Activated CD4-positive, alpha-beta memory T cell treated with anti-CD3 and anti-CD28 coated beads for 36 hours (primary cell): ENCODE measurements at regions not wholly inside any gene's neighbourhood (a gene's known extent, or its start where the extent isn't known, plus 50 kb on each side); places are given as distances from the start of the nearest gene placed in this dataset.

Experiments
- CTCF ChIA-PET: fragments of 350-600 bp; sonication (Branson Sonifier 250); formaldehyde crosslinking; loops from one replicate; lab custom pipeline; 2021; ENCODE audit warnings: antibody characterized with exemption, inconsistent platforms; lab: Charles Lee
- POLR2A ChIA-PET: fragments of 350-600 bp; sonication (Branson Sonifier 250); formaldehyde crosslinking; loops from one replicate; lab custom pipeline; 2021; ENCODE audit warnings: antibody characterized with exemption; lab: Charles Lee
- DNase-seq: peaks from one replicate; pipeline ENCODE4 v3.0.0-alpha.2; 2020
- H3K27ac Mint-ChIP-seq: one replicate; pipeline ENCODE4 v1.8.0; 2021; ENCODE audit warnings: mixed read lengths
- H3K27me3 Mint-ChIP-seq: one replicate; pipeline ENCODE4 v1.8.0; 2021; ENCODE audit warnings: mixed read lengths
- H3K36me3 Mint-ChIP-seq: one replicate; pipeline ENCODE4 v1.8.0; 2021; ENCODE audit warnings: mixed read lengths
- H3K4me1 Mint-ChIP-seq: one replicate; pipeline ENCODE4 v1.8.0; 2021; ENCODE audit warnings: low read depth, mixed read lengths
- H3K4me3 Mint-ChIP-seq: one replicate; pipeline ENCODE4 v1.8.0; 2021; ENCODE audit warnings: mild to moderate bottlenecking, mixed read lengths
- H3K9me3 Mint-ChIP-seq: one replicate; pipeline ENCODE4 v1.8.0; 2021; ENCODE audit warnings: mixed read lengths
- intact Hi-C: fragments of 100-400 bp; cut with micrococcal nuclease; formaldehyde crosslinking; loops from one replicate; pipeline ENCODE4 v1.15.1; 2023

DNA sequence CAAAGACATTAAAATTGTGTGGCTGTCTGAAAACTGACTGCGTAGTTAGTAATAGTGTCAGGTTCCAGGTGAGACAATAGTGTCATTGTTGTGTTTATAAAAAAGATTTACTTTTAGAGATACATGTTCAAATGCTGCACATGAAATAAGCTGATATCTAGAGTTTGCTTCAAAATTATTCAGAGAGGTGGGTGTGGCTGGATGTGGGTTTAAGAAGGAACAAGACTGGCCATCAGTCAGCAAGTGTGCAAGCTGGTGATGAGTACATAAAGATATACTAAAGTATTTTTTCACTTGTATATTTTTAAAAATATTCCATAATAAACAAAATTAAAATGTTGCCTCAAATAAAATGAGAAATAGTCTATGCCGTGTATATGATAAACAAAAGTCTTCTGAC lies 190.6 kb downstream of the ARRDC4 start:
- Mint-ChIP-seq H3K9me3 (no peaks in the 10 kb centered on the region), H3K36me3 (no peaks in the 10 kb centered on the region), H3K4me3 (no peak overlapping the region), H3K27me3 (peaks cover 2% of the 10 kb centered on the region), H3K4me1 (no peaks in the 10 kb centered on the region), H3K27ac (no peak overlapping the region)
- intact Hi-C loops: no loop called here
- ChIA-PET POLR2A (no interaction called here), CTCF (no interaction called here)
- DNase-seq: no peak

DNA sequence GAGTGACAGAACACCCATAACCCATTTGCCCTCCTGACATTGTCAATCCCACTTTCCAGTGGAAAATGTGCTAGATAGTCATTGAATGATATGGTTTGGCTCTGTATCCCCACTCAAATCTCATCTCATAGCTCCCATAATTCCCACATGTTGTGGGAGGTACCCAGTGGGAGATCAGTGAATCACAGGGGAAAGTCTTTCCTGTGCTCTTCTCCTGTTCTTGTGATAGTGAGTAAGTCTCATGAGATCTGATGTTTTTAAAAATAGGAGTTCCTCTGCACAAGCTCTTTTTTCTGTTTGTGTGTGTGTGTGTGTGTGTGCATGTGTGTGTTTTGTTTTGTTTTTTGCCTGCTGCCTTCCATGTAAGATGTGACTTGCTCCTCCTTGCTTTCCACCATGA lies 191.7 kb downstream of the ARRDC4 start:
- Mint-ChIP-seq H3K4me3 (no peak overlapping the region), H3K27ac (no peak overlapping the region), H3K4me1 (no peaks in the 10 kb centered on the region), H3K36me3 (no peaks in the 10 kb centered on the region), H3K9me3 (no peaks in the 10 kb centered on the region), H3K27me3 (no peaks in the 10 kb centered on the region)
- ChIA-PET POLR2A (no interaction called here), CTCF (no interaction called here)
- intact Hi-C loops: no loop called here
- DNase-seq: no peak

DNA sequence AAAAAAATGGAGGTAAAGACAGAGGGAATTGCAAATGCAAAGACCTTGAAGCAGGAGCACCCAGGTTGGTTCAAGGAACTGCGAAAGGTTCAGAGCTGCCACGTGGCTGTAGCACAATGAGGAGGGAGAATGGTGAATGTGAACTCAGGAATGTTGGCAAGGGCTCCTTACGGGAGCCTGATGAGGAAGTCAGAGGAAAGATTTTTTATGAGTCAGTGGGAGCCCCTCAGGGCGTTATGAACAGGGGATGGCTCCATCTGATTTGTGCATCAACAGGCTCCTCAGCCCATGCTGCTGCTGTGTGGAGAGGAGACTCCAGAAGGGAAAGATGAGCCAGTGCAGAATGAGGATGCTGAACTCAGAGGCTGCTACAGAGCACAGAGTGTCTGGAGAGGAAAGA lies 194.4 kb downstream of the ARRDC4 start:
- H3K27ac Mint-ChIP-seq: no peak overlapping the region
- peaks cover 1% of the 10 kb centered on the region for H3K4me1 Mint-ChIP-seq
- no peak overlapping the region for H3K4me3 Mint-ChIP-seq
- H3K36me3 Mint-ChIP-seq: no peaks in the 10 kb centered on the region
- DNase-seq: no peak
- intact Hi-C loops: no loop called here
- ChIA-PET POLR2A (no interaction called here), CTCF (no interaction called here)
- H3K27me3 Mint-ChIP-seq: no peaks in the 10 kb centered on the region
- no peaks in the 10 kb centered on the region for H3K9me3 Mint-ChIP-seq

DNA sequence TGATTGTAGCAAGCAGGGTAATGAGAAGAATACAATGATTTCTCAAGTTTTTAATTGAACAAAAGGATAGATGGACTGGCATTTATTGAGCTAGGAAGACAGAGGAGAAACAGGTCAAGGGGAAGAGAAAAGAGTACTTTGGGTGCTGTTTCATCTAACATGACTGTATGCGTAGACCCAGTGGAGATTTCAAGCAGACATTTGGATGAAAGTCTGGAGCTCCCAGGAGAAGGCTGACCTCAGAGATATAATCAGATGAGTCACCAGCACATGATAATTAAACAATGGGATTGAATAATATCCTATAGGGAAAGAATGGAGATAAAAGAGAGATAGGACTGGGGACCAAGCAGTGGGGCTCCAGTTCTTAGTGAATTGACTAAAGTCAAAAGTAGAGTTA lies 194.9 kb downstream of the ARRDC4 start:
- no peaks in the 10 kb centered on the region for H3K9me3 Mint-ChIP-seq
- intact Hi-C loops: no loop called here
- ChIA-PET CTCF (no interaction called here), POLR2A (no interaction called here)
- H3K27me3 Mint-ChIP-seq: no peaks in the 10 kb centered on the region
- DNase-seq: no peak
- H3K4me1 Mint-ChIP-seq: peaks cover 6% of the 10 kb centered on the region
- H3K27ac Mint-ChIP-seq: no peak overlapping the region
- no peak overlapping the region for H3K4me3 Mint-ChIP-seq
- no peaks in the 10 kb centered on the region for H3K36me3 Mint-ChIP-seq

DNA sequence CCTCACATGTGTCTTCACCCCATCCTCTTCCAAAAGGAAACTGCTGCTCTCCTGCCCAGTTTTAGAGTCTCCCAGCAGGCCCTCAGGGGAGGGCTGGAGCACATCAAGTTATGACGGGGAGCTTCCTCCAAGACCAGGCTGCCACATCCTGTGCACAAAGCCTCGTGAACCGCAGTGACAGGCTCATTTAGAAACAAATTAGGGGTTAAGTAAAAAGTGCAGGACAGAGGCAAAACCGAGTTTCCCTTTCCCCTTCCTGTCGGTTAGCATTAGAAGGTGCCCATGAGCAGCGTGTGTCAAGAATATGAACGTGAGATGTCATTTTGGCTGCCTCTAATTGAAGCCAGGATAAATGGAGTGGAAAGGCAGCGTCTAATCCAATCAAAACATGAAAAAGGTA lies 199.7 kb downstream of the ARRDC4 start:
- CTCF ChIA-PET: no interaction called here
- H3K4me1 Mint-ChIP-seq: peaks cover 13% of the 10 kb centered on the region
- H3K27me3 Mint-ChIP-seq: no peaks in the 10 kb centered on the region
- no peaks in the 10 kb centered on the region for H3K9me3 Mint-ChIP-seq
- peak; percentile 59 for DNase-seq
- H3K27ac Mint-ChIP-seq: no peak overlapping the region
- POLR2A ChIA-PET: no interaction called here
- no peaks in the 10 kb centered on the region for H3K36me3 Mint-ChIP-seq
- intact Hi-C loops: no loop called here
- H3K4me3 Mint-ChIP-seq: no peak overlapping the region

DNA sequence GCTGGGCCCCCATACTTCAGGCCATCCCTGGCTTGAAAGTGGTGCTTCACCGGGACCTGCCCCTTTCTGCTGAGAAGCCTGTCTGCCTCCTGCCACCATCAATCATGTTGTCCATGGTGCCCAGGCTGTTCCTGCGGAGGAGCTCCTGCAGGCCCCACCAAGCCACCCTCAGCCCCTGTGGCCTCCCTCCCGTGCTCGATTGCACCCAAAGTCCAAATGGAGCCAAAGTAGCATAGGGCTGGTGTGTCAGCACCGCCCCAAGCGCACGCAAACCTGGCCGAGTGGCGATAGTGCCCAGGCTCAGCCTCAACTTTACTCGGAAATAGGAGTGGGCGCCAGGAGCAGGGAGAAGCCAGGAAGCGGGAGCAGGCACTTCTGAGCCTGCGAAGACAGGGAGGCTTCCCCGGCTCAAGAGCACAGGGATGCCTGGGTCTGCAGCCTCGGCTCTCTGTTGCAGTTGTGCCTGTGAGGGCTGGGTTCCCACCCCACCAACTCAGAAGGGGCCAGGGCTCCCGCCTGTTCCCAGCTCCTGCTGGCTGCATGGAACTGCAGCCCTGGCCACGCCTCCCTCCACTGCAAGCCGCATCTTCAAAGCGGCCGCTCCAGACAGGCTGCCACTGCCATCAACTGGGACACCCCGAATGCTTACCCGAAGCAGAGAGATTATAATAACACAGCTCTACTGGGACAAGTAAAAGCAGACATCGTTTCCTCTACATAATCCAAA lies 203.0 kb downstream of the ARRDC4 start:
- CTCF ChIA-PET: no interaction called here
- H3K27me3 Mint-ChIP-seq: no peaks in the 10 kb centered on the region
- no peak overlapping the region for H3K4me3 Mint-ChIP-seq
- no peak for DNase-seq
- H3K4me1 Mint-ChIP-seq: peaks cover 13% of the 10 kb centered on the region
- intact Hi-C loops: no loop called here
- H3K9me3 Mint-ChIP-seq: no peaks in the 10 kb centered on the region
- no peak overlapping the region for H3K27ac Mint-ChIP-seq
- H3K36me3 Mint-ChIP-seq: no peaks in the 10 kb centered on the region
- POLR2A ChIA-PET: no interaction called here

DNA sequence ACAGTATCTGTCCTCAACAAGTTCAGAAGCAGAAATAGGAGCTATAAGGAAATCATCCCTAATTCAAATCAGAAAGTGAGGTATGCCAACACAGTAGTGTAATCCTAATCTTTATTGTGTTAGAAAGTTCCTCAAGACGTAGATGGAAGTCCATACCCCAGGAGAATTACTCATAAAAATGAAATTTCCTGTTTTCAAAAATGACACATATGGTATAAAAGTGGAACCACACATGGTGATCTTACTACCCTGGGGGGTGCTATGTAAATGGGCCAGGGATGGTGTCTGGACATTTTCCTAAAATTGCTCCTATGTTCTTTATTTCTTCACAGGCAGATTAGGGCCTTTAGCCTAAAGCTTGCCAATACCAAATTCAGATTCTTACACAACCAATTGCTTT lies 204.1 kb downstream of the ARRDC4 start:
- ChIA-PET CTCF (no interaction called here), POLR2A (no interaction called here)
- intact Hi-C loops: no loop called here

DNA sequence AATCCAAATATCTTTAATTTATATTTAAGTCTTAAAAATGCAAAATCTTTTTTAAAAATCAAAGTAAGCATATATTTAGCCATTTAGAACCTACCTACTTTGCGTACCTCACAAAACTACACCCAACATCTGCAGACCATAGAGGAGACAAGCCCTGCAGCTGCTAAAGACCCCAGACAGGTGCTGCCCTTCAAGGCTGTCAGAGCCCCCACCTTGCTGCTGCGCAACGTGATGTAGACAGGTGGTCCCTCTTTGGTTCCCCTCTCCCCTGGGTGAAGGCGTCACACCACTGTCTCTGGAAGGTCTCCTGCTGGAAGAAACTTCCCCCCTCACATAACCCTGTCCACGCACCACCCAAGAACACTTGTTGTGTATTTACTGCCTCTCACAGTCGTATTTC lies 204.5 kb downstream of the ARRDC4 start:
- Mint-ChIP-seq H3K4me3 (no peak overlapping the region), H3K9me3 (no peaks in the 10 kb centered on the region), H3K36me3 (no peaks in the 10 kb centered on the region), H3K4me1 (peaks cover 10% of the 10 kb centered on the region), H3K27me3 (no peaks in the 10 kb centered on the region), H3K27ac (no peak overlapping the region)
- CTCF ChIA-PET: no interaction called here
- intact Hi-C loops: no loop called here
- DNase-seq: no peak
- POLR2A ChIA-PET: no interaction called here

More for the DNA sequence above, 204.1 kb downstream of the ARRDC4 start:
- DNase-seq: no peak
- Mint-ChIP-seq H3K4me3 (no peak overlapping the region), H3K27ac (no peak overlapping the region), H3K36me3 (no peaks in the 10 kb centered on the region), H3K9me3 (no peaks in the 10 kb centered on the region), H3K4me1 (peaks cover 13% of the 10 kb centered on the region), H3K27me3 (no peaks in the 10 kb centered on the region)

DNA sequence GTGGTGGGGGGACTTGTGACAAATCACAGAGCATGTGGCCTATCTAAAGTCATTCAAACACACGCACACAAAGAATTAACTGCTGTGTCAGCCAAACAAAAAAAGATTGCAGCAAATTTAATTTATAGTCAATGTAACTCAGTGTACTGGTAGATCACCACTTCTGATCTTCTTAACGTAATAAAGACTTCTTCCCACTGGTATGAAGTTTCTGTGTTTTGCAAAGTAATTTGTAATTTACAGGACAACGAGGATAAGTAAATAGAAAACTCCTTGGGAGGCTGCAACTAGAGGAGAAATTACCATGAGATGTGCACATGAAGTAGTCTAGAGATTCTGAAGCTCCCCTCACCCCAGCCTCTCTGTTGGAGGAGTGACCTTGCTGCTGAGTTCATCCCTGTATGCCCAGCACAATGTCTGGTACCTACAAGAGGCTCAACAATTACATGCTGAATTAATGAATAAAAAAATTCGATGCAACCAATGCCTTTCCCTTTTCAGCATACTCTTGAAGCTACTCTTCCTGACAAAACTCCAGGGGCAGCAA lies 207.3 kb downstream of the ARRDC4 start:
- Mint-ChIP-seq H3K27me3 (no peaks in the 10 kb centered on the region), H3K4me3 (no peak overlapping the region), H3K9me3 (no peaks in the 10 kb centered on the region), H3K4me1 (no peaks in the 10 kb centered on the region), H3K27ac (no peak overlapping the region), H3K36me3 (no peaks in the 10 kb centered on the region)
- CTCF ChIA-PET: no interaction called here
- no peak for DNase-seq
- intact Hi-C loops: no loop called here
- POLR2A ChIA-PET: no interaction called here

DNA sequence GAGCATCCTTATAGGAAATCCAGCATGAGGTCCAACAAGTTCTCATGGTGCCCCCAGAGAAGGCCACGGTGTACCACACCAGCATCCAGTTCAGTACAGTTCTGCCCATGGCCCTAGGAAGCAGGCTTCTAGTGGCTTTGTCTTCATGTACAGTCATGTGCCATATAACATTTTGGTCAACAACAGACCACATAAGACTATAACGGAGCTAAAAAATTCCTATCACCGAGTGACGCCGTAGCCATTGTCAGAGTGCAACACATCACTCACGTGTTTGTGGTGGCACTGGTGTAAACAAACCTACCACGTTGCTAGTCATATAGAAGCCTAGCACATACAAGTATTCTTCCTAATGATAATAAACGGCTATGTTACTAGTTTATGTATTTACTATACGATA lies 209.0 kb downstream of the ARRDC4 start:
- CTCF ChIA-PET: no interaction called here
- H3K4me3 Mint-ChIP-seq: no peak overlapping the region
- intact Hi-C loops: no loop called here
- no peak overlapping the region for H3K27ac Mint-ChIP-seq
- no peaks in the 10 kb centered on the region for H3K4me1 Mint-ChIP-seq
- POLR2A ChIA-PET: no interaction called here
- no peaks in the 10 kb centered on the region for H3K36me3 Mint-ChIP-seq
- no peak for DNase-seq
- H3K9me3 Mint-ChIP-seq: no peaks in the 10 kb centered on the region
- no peaks in the 10 kb centered on the region for H3K27me3 Mint-ChIP-seq

DNA sequence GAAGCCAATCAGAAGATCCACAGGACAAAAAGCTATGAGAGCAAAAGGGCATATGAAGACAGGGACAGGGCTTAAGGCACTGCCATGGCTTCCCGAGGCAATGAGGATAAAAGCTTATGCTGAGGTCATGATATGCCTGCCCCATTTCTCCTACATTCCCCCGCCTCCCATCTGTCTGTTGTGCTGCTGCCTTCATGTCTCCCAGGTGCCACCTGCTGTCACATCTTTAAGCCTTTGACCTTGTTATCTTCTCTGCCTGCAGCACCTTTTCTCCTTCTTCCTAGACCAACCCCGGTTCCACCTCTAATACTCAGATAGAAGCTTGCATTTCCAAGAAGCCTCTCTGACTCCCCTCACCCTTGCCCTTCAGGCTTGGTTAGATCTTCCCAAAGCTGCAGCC lies 213.8 kb downstream of the ARRDC4 start:
- no peak overlapping the region for H3K27ac Mint-ChIP-seq
- peaks cover 2% of the 10 kb centered on the region for H3K4me1 Mint-ChIP-seq
- no peaks in the 10 kb centered on the region for H3K9me3 Mint-ChIP-seq
- H3K4me3 Mint-ChIP-seq: no peak overlapping the region
- DNase-seq: no peak
- no peaks in the 10 kb centered on the region for H3K36me3 Mint-ChIP-seq
- ChIA-PET POLR2A (no interaction called here), CTCF (no interaction called here)
- peaks cover 3% of the 10 kb centered on the region for H3K27me3 Mint-ChIP-seq
- intact Hi-C loops: no loop called here

DNA sequence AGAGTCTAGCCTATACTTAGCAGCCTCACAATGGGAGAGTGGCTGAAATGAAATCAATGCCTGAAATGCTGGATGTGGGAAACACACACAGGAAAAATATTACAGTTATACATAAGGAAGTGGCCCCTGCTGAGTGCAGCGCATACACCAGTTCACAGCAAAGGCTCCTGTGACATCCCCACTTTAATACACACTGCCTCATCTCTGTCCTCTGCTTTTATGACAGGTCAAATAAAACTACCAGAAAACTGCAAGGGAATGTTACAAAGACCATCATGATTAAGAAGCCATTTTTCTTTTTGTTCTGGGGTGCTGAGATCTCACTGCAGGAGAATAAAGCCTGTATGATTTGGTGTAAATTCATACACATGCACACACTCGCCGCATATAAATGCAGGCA lies 214.3 kb downstream of the ARRDC4 start:
- intact Hi-C loops: no loop called here
- Mint-ChIP-seq H3K27ac (no peak overlapping the region), H3K4me3 (no peak overlapping the region), H3K9me3 (no peaks in the 10 kb centered on the region), H3K36me3 (no peaks in the 10 kb centered on the region), H3K4me1 (peaks cover 2% of the 10 kb centered on the region), H3K27me3 (peaks cover 8% of the 10 kb centered on the region)
- ChIA-PET CTCF (no interaction called here), POLR2A (no interaction called here)
- DNase-seq: no peak

DNA sequence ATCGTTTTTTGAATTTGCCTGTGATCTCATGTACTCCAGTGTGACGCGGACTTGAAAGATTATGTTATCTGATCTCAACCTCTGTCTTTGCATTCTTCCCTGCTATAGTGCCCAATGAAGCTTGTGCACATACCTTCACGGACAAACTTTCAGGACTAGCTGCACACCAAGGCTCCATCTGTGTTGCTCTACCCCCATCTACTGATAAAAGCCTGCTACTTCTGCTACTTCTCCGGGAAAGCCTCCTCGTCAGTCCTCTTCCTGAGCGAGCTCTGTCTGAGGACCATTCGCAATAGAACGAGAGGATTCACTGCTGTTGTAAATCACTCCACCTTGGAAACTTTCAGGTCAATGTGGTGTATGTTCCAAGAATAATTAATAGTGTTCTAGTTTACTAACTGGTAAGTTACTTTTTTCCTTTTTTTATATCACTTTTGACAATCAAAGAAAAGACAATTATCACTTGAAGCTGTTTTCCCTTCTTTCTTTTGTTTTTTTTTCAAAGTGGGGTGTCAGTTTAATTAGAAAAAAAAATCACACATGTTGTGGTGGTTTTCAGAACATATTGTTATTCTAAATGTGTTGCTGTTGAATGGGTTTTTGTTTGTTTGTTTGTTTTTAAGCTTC lies 217.6 kb downstream of the ARRDC4 start:
- CTCF ChIA-PET: interaction anchor here (1.0 to 1.9 kb wide), 6 partner anchors 133 to 279 kb away, joined by 3 to 8 read pairs (median 4); no protein-coding TSS in a partner anchor
- no peak overlapping the region for H3K27ac Mint-ChIP-seq
- intact Hi-C loops: loop anchor here (1.0 kb wide), 2 partner anchors 269 to 274 kb away; no protein-coding TSS in a partner anchor

More for the DNA sequence above, 217.6 kb downstream of the ARRDC4 start:
- POLR2A ChIA-PET: no interaction called here
- Mint-ChIP-seq H3K4me3 (no peak overlapping the region), H3K4me1 (peaks cover 2% of the 10 kb centered on the region), H3K27me3 (peaks cover 10% of the 10 kb centered on the region), H3K36me3 (no peaks in the 10 kb centered on the region), H3K9me3 (no peaks in the 10 kb centered on the region)
- peak; percentile 24 for DNase-seq
